ENCODE measurements at regions not wholly inside any gene's neighbourhood (a gene's known extent, or its start where the extent isn't known, plus 50 kb on each side); places are given as distances from the start of the nearest gene placed in this dataset.

- no peak for DNase-seq (ENCODE audit: extremely low spot score, unreplicated experiment)
- Mint-ChIP-seq H3K4me3 (ENCODE audit: unreplicated experiment) (no peak overlapping the region), H3K27me3 (ENCODE audit: unreplicated experiment) (peaks cover 11% of the 10 kb centered on the region), H3K4me1 (ENCODE audit: unreplicated experiment) (peaks cover 11% of the 10 kb centered on the region), H3K27ac (ENCODE audit: unreplicated experiment) (no peak overlapping the region), H3K36me3 (ENCODE audit: unreplicated experiment) (no peaks in the 10 kb centered on the region), H3K9me3 (ENCODE audit: unreplicated experiment) (no peaks in the 10 kb centered on the region)
- no peak for TF ChIP-seq CTCF (IDR thresholded peaks at IDR 0.05)
Observed at GRCh38 chr6:14622085-14622484, 504.5 kb downstream of the CD83 start.

GRCh38 chr6:14622909-14623505 lies 505.4 kb downstream of the CD83 start:
- H3K4me1 Mint-ChIP-seq (ENCODE audit: unreplicated experiment), result peaks cover 11% of the 10 kb centered on the region
- no peak overlapping the region for H3K4me3 Mint-ChIP-seq (ENCODE audit: unreplicated experiment)
- H3K27me3 Mint-ChIP-seq (ENCODE audit: unreplicated experiment), result peaks cover 11% of the 10 kb centered on the region
- H3K9me3 Mint-ChIP-seq (ENCODE audit: unreplicated experiment), result no peaks in the 10 kb centered on the region
- DNase-seq (ENCODE audit: extremely low spot score, unreplicated experiment), result no peak
- H3K36me3 Mint-ChIP-seq (ENCODE audit: unreplicated experiment), result no peaks in the 10 kb centered on the region
- H3K27ac Mint-ChIP-seq (ENCODE audit: unreplicated experiment), result no peak overlapping the region
- no peak for TF ChIP-seq CTCF (IDR thresholded peaks at IDR 0.05)

GRCh38 chr6:14625173-14625895 lies 507.8 kb downstream of the CD83 start:
- H3K9me3 Mint-ChIP-seq (ENCODE audit: unreplicated experiment), result no peaks in the 10 kb centered on the region
- H3K36me3 Mint-ChIP-seq (ENCODE audit: unreplicated experiment), result no peaks in the 10 kb centered on the region
- no peak for DNase-seq (ENCODE audit: extremely low spot score, unreplicated experiment)
- no peak overlapping the region for H3K27ac Mint-ChIP-seq (ENCODE audit: unreplicated experiment)
- TF ChIP-seq CTCF (IDR thresholded peaks at IDR 0.05), result no peak
- H3K4me1 Mint-ChIP-seq (ENCODE audit: unreplicated experiment), result peaks cover 11% of the 10 kb centered on the region
- peaks cover 14% of the 10 kb centered on the region for H3K27me3 Mint-ChIP-seq (ENCODE audit: unreplicated experiment)
- H3K4me3 Mint-ChIP-seq (ENCODE audit: unreplicated experiment), result no peak overlapping the region

- Mint-ChIP-seq H3K4me1 (ENCODE audit: unreplicated experiment) (peaks cover 9% of the 10 kb centered on the region), H3K4me3 (ENCODE audit: unreplicated experiment) (no peak overlapping the region)
- TF ChIP-seq CTCF (IDR thresholded peaks at IDR 0.05), result no peak
Observed at GRCh38 chr6:14626556-14626955, 509.0 kb downstream of the CD83 start.

GRCh38 chr6:14630016-14630415 lies 512.4 kb downstream of the CD83 start:
- Mint-ChIP-seq H3K4me1 (ENCODE audit: unreplicated experiment) (no peaks in the 10 kb centered on the region), H3K27ac (ENCODE audit: unreplicated experiment) (no peak overlapping the region), H3K4me3 (ENCODE audit: unreplicated experiment) (no peak overlapping the region), H3K36me3 (ENCODE audit: unreplicated experiment) (no peaks in the 10 kb centered on the region), H3K27me3 (ENCODE audit: unreplicated experiment) (peaks cover 35% of the 10 kb centered on the region), H3K9me3 (ENCODE audit: unreplicated experiment) (no peaks in the 10 kb centered on the region)
- TF ChIP-seq CTCF (IDR thresholded peaks at IDR 0.05), result no peak
- no peak for DNase-seq (ENCODE audit: extremely low spot score, unreplicated experiment)

More at GRCh38 chr6:14626556-14626955, 509.0 kb downstream of the CD83 start:
- H3K27ac Mint-ChIP-seq (ENCODE audit: unreplicated experiment), result no peak overlapping the region
- H3K36me3 Mint-ChIP-seq (ENCODE audit: unreplicated experiment), result no peaks in the 10 kb centered on the region
- H3K9me3 Mint-ChIP-seq (ENCODE audit: unreplicated experiment), result no peaks in the 10 kb centered on the region
- DNase-seq (ENCODE audit: extremely low spot score, unreplicated experiment), result no peak
- H3K27me3 Mint-ChIP-seq (ENCODE audit: unreplicated experiment), result peaks cover 23% of the 10 kb centered on the region

All from osteocyte (in vitro differentiated cells).